ENCODE measurements at regions not wholly inside any gene's neighbourhood (a gene's known extent, or its start where the extent isn't known, plus 50 kb on each side); places are given as distances from the start of the nearest gene placed in this dataset.

GRCh38 chr18:39802648-39803229 lies 2152.3 kb upstream of the PIK3C3 start:
- TF ChIP-seq EZH2 (IDR thresholded peaks at IDR 0.05): no peak
- TF ChIP-seq EZH2phosphoT487 (IDR thresholded peaks at IDR 0.05): no peak
- TF ChIP-seq CTCF (IDR thresholded peaks at IDR 0.05): no peak
